Heart right ventricle (tissue), 16 donors: ENCODE measurements at regions not wholly inside any gene's neighbourhood (a gene's known extent, or its start where the extent isn't known, plus 50 kb on each side); places are given as distances from the start of the nearest gene placed in this dataset.

Experiments used
- ATAC-seq, 8 donors: fragments of 200-7000 bp; cut with Tn5 transposase; one replicate each; pipeline ENCODE4 v1.9.1; 2020; ENCODE audit warnings: mild to moderate bottlenecking in 8 of 8, moderate library complexity in 8 of 8, moderate number of reproducible peaks in 1 of 8
- DNase-seq, 2 donors: peaks; one replicate each; pipeline ENCODE4 v3.0.0-alpha.2; 2020
- H3K27ac ChIP-seq, 10 donors: fragments of 200-600 bp; sonication (generic) in 2 of 10; one replicate each; pipeline versions ENCODE4 v1.5.0 to v1.8.0; 2020 to 2022; ENCODE audit warnings: mild to moderate bottlenecking in 3 of 10
- H3K27me3 ChIP-seq, 7 donors: fragments of 200-600 bp; one replicate each; pipeline ENCODE4 v1.8.0; 2021 to 2022; ENCODE audit warnings: mild to moderate bottlenecking in 2 of 7
- H3K36me3 ChIP-seq, 9 donors: fragments of 200-600 bp; sonication (generic) in 1 of 9; one replicate each; pipeline versions ENCODE4 v1.5.0 to v1.8.0; 2020 to 2022; ENCODE audit warnings: mild to moderate bottlenecking in 2 of 9
- H3K4me1 ChIP-seq, 9 donors: fragments of 200-600 bp; sonication (generic) in 1 of 9; one replicate each; pipeline versions ENCODE4 v1.5.0 to v1.8.0; 2020 to 2022; ENCODE audit warnings: mild to moderate bottlenecking in 4 of 9
- H3K4me3 ChIP-seq, 10 donors: fragments of 200-600 bp; sonication (generic) in 2 of 10; one replicate each; pipeline versions ENCODE4 v1.5.0 to v1.8.0; 2020 to 2022; ENCODE audit warnings: mild to moderate bottlenecking in 7 of 10, moderate library complexity in 2 of 10
- H3K9me3 ChIP-seq, 11 donors: fragments of 200-600 bp in 10 of 11; sonication (generic) in 2 of 11; one replicate each; pipeline versions ENCODE4 v1.5.0 to v1.8.0; 2013 to 2022; ENCODE audit warnings: mild to moderate bottlenecking in 2 of 11, control low read depth in 1 of 11, moderate library complexity in 1 of 11
- CTCF ChIP-seq, 9 donors: fragments of 200-600 bp; sonication (generic) in 2 of 9; IDR thresholded peaks; one replicate each; pipeline versions ENCODE4 v1.5.0 to v1.8.0; 2021 to 2022; ENCODE audit warnings: antibody characterized with exemption in 9 of 9, mild to moderate bottlenecking in 5 of 9, moderate library complexity in 1 of 9
- WGBS, 2 donors: extraction: QIAGEN DNeasy Blood & Tissue Kit; methylation state at CpG; one replicate each; pipeline ENCODE4 v1.1.7; 2013; ENCODE audit warnings: inconsistent platforms in 1 of 2; 5-methylcytosine and 5-hydroxymethylcytosine counted together
- intact Hi-C, 10 donors: fragments of 100-400 bp; cut with DNase I; formaldehyde crosslinking; loops; one replicate each; pipeline versions ENCODE4 v1.11.1 to v1.14.2; 2022
- donor health status: Arrhythmogenic right ventricular cardiomyopathy.
- donor health status: ischemic (EF 13 %, LVEDD 7.1; RV severe dilation, severe dysfunction).
- donor health status: healthy with polysubstance abuse.
- donor health status: DM: no; HTN: yes; CAD: no.
- donor health status: DM: no; HTN: no; CAD: no.
- donor health status: ischemic (EF 25% LVEDD 6.9; RV normal size, moderate dysfunction).
- donor health status: ischemic (EF 25% LVEDD 5.7; RV mildly dilated, moderate dysfunction).
- donor health status: healthy.
- donor health status: DM: yes; HTN: yes; CAD: no.
- donor health status: Ischemic cardiomyopathy.
- donor health status: ischemic (EF 35%, LVEDD 5.7; RV mildly dilated, moderate dysfunction).
- donor health status: nonischemic (EF 11% LVEDD 7.7; RV severe dilation, severe dysfunction).
- donor health status: DM: yes; HTN: yes; CAD: no.
- donor health status: PGD.
- donor health status: ischemic (EF 29% LVEDD 5.4; RV normal size, mild dysfunction).
- donor health status: nonischemic (EF 23%, LVEDD 6.1; RV moderate dilation, normal function).

- WGBS, 2 donors, result 50 to 64% methylated on average over 1 of the region's 1 CpG
- TF ChIP-seq CTCF (IDR thresholded peaks at IDR 0.05), result no peak
- intact Hi-C loops, result no loop called here
- Histone ChIP-seq H3K4me3 (no peak overlapping the region), H3K27me3 (peaks cover 0 to 9% (median 0%) of the 10 kb centered on the region in 7 donors), H3K4me1 (peaks cover 0 to 3% (median 0%) of the 10 kb centered on the region in 9 donors), H3K36me3 (no peaks in the 10 kb centered on the region), H3K9me3 (no peaks in the 10 kb centered on the region), H3K27ac (no peak overlapping the region)
- ATAC-seq, result no peak
- DNase-seq, result no peak
Measured at GRCh38 chr3:65284961-65285360, 597.2 kb upstream of the ADAMTS9 start.

- no peak for ATAC-seq
- WGBS, 2 donors, result 86% methylated on average over 6 of the region's 6 CpGs
- no peak overlapping the region for H3K4me3 ChIP-seq
- no peaks in the 10 kb centered on the region for H3K9me3 ChIP-seq
- peaks cover 0 to 9% (median 0%) of the 10 kb centered on the region in 7 donors for H3K27me3 ChIP-seq
- intact Hi-C loops, result no loop called here
- no peak for TF ChIP-seq CTCF (IDR thresholded peaks at IDR 0.05)
- peaks cover 0 to 7% (median 0%) of the 10 kb centered on the region in 9 donors for H3K4me1 ChIP-seq
- no peak overlapping the region for H3K27ac ChIP-seq
- no peaks in the 10 kb centered on the region for H3K36me3 ChIP-seq
- DNase-seq, result no peak
Measured at GRCh38 chr3:65284546-65284945, 596.7 kb upstream of the ADAMTS9 start.

GRCh38 chr3:65279225-65279782 lies 591.5 kb upstream of the ADAMTS9 start:
- intact Hi-C loops, result no loop called here
- Histone ChIP-seq H3K4me1 (peaks cover 0 to 14% (median 0%) of the 10 kb centered on the region in 9 donors), H3K36me3 (no peaks in the 10 kb centered on the region), H3K4me3 (no peak overlapping the region), H3K27ac (no peak overlapping the region), H3K27me3 (peaks cover 0 to 2% (median 0%) of the 10 kb centered on the region in 7 donors), H3K9me3 (no peaks in the 10 kb centered on the region)
- ATAC-seq, result peak in 3 of 8 donors; percentile 16 to 83 (median 70)
- WGBS, 2 donors, result 56 to 82% methylated on average over 6 of the region's 6 CpGs
- no peak for TF ChIP-seq CTCF (IDR thresholded peaks at IDR 0.05)
- DNase-seq, result peak in 1 of 2 donors; percentile 6

- TF ChIP-seq CTCF (IDR thresholded peaks at IDR 0.05), result no peak
- H3K27ac ChIP-seq, result no peak overlapping the region
- H3K4me1 ChIP-seq, result peaks cover 0 to 14% (median 0%) of the 10 kb centered on the region in 9 donors
- ATAC-seq (no peak), DNase-seq (no peak)
- 76 to 86% methylated on average over 2 of the region's 2 CpGs for WGBS, 2 donors
- H3K4me3 ChIP-seq, result no peak overlapping the region
- intact Hi-C loops, result no loop called here
- H3K9me3 ChIP-seq, result no peaks in the 10 kb centered on the region
- no peaks in the 10 kb centered on the region for H3K36me3 ChIP-seq
- no peaks in the 10 kb centered on the region for H3K27me3 ChIP-seq
Measured at GRCh38 chr3:65277798-65278197, 590.0 kb upstream of the ADAMTS9 start.
